Urinary bladder (tissue), 3 donors: ENCODE measurements at regions not wholly inside any gene's neighbourhood (a gene's known extent, or its start where the extent isn't known, plus 50 kb on each side); places are given as distances from the start of the nearest gene placed in this dataset.

Experiments
- DNase-seq: peaks from one replicate; pipeline ENCODE4 v3.0.0-alpha.2; 2015; ENCODE audit errors: extremely low spot score
- H3K27ac ChIP-seq: one replicate; pipeline ENCODE4 v1.5.1; 2013; ENCODE audit warnings: low read depth, mild to moderate bottlenecking, moderate library complexity
- H3K36me3 ChIP-seq: one replicate; pipeline ENCODE4 v1.6.1; 2013; ENCODE audit warnings: mild to moderate bottlenecking, moderate library complexity; ENCODE audit not compliant: insufficient read depth
- H3K4me1 ChIP-seq: one replicate; pipeline ENCODE4 v1.6.1; 2013; ENCODE audit warnings: mild to moderate bottlenecking, moderate library complexity; ENCODE audit not compliant: insufficient read depth
- H3K4me3 ChIP-seq: one replicate; pipeline ENCODE4 v1.5.1; 2013; ENCODE audit warnings: low read depth, low read length
- WGBS: extraction: QIAGEN DNeasy Blood & Tissue Kit; methylation state at CpG from one replicate; pipeline ENCODE4 v1.1.7; 2013; 5-methylcytosine and 5-hydroxymethylcytosine counted together
- donor health status: healthy with polysubstance abuse.
- donor health status: healthy.

DNA sequence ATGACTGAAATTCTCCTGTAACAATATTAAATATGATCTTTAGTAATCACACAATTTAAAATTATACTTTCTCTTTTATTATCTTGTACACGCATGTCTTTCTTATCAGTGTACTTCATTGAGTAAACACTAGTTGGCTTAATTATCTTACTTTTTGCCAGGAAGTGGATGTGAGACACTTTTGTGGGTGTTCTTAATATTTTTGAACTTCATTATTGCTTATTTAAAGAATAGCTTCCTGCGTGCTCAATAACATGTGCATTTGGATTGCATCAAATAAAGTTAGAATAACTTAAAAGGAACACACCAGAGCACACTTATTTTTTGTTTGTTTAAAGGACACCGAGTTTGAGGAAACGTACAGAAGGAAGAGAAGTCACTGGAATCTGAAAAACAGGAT lies 128.5 kb upstream of the VEGFC start:
- Histone ChIP-seq H3K4me1 (no peaks in the 10 kb centered on the region), H3K36me3 (no peaks in the 10 kb centered on the region), H3K27ac (no peak overlapping the region), H3K4me3 (no peak overlapping the region)
- DNase-seq: no peak
- WGBS: 43% methylated on average over 4 of the region's 4 CpGs

DNA sequence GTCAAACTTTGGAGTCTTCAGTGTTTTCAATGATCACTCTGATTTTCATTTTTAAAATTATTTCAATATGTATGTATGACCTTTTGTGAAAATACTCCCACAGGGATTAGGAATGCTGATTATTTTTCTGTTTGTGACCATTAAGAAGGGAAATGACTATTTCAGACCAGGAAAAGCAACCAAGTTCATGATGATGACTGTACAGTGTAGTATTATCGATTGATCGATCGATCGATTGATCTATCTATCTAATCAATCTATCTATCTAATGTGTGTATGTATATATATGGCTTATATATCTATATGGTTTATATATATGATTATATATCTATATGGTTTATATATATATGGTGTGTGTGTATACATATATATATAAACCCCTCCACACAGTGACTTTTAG lies 131.5 kb upstream of the VEGFC start:
- no peak for DNase-seq
- Histone ChIP-seq H3K4me1 (no peaks in the 10 kb centered on the region), H3K27ac (no peak overlapping the region), H3K4me3 (no peak overlapping the region), H3K36me3 (no peaks in the 10 kb centered on the region)
- 98% methylated on average over 4 of the region's 4 CpGs for WGBS

DNA sequence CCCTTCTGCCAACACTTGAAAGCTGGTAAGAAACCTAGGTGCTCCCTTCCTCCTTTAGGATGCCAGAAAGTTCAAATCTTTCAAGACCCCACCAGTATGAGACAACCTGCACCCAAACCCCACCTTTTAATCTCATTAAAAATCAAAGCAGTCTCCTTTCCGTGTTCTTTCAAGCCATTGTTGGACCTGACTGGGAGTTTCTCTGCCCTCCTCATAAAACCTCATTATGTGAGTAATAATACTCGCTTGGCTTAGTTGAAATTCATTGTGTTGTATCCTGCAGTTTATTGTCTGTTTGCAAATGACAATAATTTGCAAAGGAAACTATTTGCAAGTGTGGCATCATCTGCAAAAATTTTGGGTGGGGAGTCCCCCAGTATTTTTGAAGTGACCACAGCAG lies 133.2 kb upstream of the VEGFC start:
- no peak for DNase-seq
- Histone ChIP-seq H3K4me3 (no peak overlapping the region), H3K4me1 (no peaks in the 10 kb centered on the region), H3K36me3 (no peaks in the 10 kb centered on the region), H3K27ac (no peak overlapping the region)
- WGBS: 81% methylated on average over 2 of the region's 2 CpGs

DNA sequence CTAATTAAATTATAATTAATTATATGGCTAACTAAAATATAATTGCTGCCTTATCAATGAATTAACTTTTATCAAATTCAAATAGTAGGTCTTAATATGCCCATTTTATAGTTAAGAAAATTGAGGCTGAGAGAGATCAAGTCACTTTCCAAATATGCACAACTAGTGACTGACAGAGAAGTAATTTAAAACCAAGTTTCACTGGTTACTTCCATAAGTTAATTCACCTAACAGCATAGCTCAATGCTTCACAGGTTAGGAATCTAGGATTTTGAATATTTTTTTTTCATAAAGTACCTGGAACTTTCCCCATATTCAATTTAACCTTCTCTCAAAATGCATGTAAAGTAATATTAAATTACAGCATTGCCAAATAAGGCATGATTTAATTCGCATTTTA lies 134.4 kb upstream of the VEGFC start:
- no peak for DNase-seq
- H3K27ac ChIP-seq: no peak overlapping the region
- whole genome bisulfite sequencing: 80% methylated on average over 1 of the region's 1 CpG
- no peaks in the 10 kb centered on the region for H3K36me3 ChIP-seq
- no peaks in the 10 kb centered on the region for H3K4me1 ChIP-seq
- H3K4me3 ChIP-seq: no peak overlapping the region

DNA sequence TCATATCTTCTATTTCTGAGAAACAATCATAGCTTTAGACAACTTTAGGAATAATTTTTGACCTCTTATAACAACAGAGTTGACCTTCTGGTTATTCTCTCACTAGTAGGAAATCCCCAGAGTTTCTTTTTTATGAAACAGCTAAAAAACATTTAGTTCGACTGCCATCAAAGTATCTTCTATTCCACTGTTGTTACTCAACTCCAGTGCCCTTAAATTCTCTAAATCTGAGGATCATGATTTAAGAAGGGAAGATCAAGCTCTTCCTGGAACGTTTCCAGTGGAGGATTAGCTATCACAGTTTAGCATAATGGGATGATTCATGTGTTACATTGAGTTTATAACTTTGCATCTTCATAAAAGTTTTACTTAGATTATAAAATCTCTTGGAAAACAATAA lies 134.9 kb upstream of the VEGFC start:
- H3K27ac ChIP-seq: no peak overlapping the region
- no peaks in the 10 kb centered on the region for H3K36me3 ChIP-seq
- no peak for DNase-seq
- no peak overlapping the region for H3K4me3 ChIP-seq
- WGBS: 16% methylated on average over 2 of the region's 2 CpGs
- no peaks in the 10 kb centered on the region for H3K4me1 ChIP-seq

DNA sequence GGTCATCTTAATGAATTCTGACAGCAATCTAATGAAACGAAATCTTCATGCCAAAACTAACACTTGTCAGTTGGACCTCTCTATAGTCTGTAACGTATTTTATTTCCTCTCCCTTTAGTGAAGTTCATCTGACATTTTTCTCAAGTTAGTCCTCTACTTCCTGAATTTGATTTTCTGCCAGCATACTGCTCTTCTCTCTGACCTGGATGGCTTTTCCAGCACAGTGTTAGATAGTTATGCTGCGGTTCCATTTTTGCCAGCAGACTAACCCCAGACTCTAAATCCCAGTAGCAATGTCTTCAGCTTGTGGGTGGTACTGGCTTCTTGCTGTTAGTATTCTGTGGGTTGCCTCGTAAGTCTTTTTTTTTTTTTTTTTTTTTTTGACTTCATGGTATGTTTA lies 146.7 kb upstream of the VEGFC start:
- H3K36me3 ChIP-seq: no peaks in the 10 kb centered on the region
- H3K27ac ChIP-seq: no peak overlapping the region
- no peak for DNase-seq
- H3K4me3 ChIP-seq: no peak overlapping the region
- H3K4me1 ChIP-seq: no peaks in the 10 kb centered on the region
- 38% methylated on average over 4 of the region's 4 CpGs for WGBS

DNA sequence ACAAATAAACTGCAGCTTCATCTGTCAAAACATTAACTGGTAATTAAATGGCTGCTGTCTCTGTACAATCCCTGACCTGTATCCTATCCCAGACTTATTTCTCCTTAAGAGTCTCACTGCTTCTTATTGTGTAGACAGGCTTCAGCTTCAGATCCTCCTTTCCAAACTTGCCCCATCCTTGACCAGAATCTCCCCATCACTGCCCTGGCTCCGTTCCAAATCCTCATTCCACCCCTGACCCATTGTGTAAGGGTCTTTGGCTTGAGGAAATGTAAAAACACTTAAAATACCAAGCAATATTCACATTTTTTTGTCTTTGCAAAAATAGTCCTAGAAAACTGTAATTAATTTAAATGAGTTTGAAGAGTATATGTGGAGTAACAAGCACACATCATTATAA lies 152.6 kb upstream of the VEGFC start:
- no peak for DNase-seq
- WGBS: 0% methylated on average over 1 of the region's 1 CpG
- Histone ChIP-seq H3K4me3 (no peak overlapping the region), H3K36me3 (no peaks in the 10 kb centered on the region), H3K27ac (no peak overlapping the region), H3K4me1 (no peaks in the 10 kb centered on the region)

DNA sequence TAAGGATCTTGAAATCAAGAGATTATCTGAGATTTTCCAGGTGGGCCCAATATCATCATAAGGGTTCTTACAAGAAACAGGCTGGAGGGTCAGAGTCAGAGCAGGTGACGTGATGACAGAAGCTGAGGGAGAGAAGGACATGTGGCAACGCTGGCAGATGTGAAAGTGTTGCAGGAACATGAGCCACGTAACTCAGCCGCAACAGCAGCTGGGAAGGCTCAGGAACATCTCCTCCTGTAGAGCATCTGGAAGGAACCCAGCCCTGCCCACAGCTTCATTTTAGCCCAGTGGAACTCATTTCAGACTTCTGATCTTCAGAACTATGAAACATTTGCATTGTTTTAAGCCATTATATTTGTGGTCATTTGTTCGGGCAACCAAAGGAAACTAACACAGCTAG lies 156.3 kb upstream of the VEGFC start:
- Histone ChIP-seq H3K4me1 (no peaks in the 10 kb centered on the region), H3K4me3 (no peak overlapping the region), H3K36me3 (no peaks in the 10 kb centered on the region), H3K27ac (no peak overlapping the region)
- DNase-seq: no peak
- WGBS: 38% methylated on average over 5 of the region's 5 CpGs

DNA sequence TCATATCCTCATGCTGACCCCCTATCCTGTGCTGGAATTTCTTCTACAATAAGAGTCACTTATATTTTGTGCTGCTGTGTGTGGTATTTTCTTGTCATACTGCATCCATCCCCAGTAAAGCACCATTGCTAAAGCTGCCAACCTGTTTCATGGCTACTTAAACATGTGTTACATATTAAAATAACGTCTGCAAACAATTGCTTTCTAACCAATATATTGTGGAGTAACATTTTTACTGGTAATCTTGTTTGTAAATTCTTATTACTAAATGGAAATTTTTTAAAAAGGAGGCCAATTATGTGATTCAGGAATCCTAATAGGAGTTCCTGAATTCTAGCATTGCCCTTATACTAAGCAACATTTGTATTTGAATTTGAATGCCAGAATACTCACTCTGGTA lies 160.3 kb upstream of the VEGFC start:
- H3K27ac ChIP-seq: no peak overlapping the region
- no peak overlapping the region for H3K4me3 ChIP-seq
- no peaks in the 10 kb centered on the region for H3K4me1 ChIP-seq
- H3K36me3 ChIP-seq: no peaks in the 10 kb centered on the region
- DNase-seq: no peak
- WGBS: 65% methylated on average over 1 of the region's 1 CpG

DNA sequence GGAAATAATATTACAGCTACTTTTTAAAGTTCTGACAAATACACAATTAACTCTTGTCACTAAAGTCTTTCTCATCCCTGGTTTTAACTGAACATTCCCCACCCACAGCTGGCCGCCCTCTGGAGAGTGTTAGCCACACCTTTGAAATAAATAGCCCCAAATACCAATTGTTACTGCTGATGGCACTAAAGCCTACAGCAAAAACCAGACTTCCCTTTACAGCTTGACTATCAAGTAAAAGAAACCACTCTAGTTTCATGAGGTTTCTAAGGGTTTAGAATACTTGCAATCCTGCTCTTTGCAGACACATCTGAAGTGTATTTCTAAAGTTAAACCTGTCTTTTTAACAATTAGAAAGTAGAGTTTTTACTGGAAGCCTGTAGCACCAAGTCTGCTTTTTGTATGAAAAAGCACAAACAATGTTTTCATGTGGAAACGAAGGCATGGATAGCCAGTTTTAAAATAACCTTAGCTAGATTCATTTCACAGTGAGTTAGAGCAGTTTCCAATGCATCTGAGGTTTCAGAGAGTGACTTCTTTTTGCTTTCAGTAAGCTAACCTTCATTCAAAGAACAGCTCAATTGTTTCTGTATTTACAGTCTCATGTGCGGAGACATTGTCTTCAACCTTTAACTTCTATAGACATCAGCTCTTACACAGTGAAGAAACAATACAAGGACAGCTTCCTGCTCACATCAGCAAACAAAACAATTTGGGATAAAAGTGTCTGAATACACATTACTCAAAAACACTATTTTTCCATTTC lies 164.8 kb upstream of the VEGFC start:
- H3K36me3 ChIP-seq: no peaks in the 10 kb centered on the region
- WGBS: 60% methylated on average over 3 of the region's 3 CpGs
- H3K27ac ChIP-seq: no peak overlapping the region
- no peak for DNase-seq
- no peaks in the 10 kb centered on the region for H3K4me1 ChIP-seq
- H3K4me3 ChIP-seq: no peak overlapping the region

DNA sequence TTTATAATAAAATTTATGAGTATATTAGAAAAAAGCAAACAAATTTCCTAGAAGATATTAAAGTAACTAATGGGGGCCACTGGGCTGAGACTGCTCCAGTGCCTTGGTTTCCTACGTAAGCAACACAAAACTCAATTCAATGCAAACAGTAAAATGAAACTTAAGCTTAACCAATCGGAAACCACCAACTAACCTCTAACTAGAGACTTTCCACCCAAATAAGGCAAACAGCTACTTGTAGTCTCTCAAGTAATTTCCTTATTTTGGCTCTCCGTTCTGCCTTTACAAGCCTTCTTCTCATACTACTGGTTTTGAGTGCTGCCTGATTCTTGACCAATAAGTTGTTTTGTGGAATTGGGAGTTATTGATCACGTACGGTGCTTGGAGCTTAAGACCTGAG lies 167.3 kb upstream of the VEGFC start:
- no peak overlapping the region for H3K4me3 ChIP-seq
- H3K4me1 ChIP-seq: no peaks in the 10 kb centered on the region
- H3K36me3 ChIP-seq: no peaks in the 10 kb centered on the region
- WGBS: 88% methylated on average over 5 of the region's 5 CpGs
- H3K27ac ChIP-seq: no peak overlapping the region
- no peak for DNase-seq

DNA sequence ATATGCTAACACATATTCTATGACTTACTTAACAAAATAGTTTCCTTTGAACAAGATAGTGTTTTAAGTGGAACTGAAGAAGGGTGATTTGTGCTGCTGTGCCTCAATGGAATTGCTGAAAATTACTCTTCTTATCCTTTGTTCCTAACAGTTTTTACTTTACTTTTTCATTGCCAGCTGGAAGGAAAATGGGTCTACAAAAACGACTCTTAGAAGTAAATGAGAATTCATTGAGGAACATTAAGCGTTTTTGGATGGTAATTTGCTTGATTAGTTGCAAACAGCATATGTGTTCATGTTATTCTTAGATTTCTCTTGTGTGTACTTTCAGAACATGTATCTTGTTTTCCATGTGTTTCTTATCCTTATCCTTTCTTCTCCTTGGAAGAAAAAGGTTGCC lies 170.4 kb upstream of the VEGFC start:
- H3K36me3 ChIP-seq: no peaks in the 10 kb centered on the region
- no peak for DNase-seq
- H3K4me3 ChIP-seq: no peak overlapping the region
- H3K27ac ChIP-seq: no peak overlapping the region
- 62% methylated on average over 2 of the region's 2 CpGs for WGBS
- no peaks in the 10 kb centered on the region for H3K4me1 ChIP-seq

DNA sequence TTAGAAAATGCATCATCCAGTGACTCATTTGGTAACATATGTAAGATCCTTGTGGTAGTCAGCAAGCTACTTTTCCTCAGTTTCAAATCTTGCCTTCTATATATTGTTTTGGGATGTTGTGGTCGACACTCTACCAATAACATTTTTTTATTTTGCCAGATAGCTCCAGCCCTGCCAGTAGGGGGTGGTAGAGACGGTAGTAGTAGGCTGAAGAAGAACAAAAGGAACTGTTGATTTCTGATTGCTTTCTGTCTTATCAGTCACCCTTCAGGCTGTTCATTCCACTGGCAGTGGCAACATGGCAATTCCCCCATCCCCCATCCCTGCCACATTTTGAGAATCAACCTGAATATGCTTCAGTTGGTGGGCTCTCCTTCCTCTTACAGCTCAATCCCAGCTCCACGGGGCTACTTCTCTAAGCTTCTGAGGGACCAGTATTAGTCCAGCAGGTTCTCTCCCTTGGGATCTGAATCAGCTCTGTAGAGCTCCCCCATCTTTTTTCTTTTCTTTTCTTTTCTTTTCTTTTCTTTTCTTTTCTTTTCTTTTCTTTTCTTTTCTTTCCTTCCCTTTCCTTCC lies 171.5 kb upstream of the VEGFC start:
- no peak overlapping the region for H3K4me3 ChIP-seq
- no peaks in the 10 kb centered on the region for H3K36me3 ChIP-seq
- H3K4me1 ChIP-seq: no peaks in the 10 kb centered on the region
- 86% methylated on average over 3 of the region's 3 CpGs for WGBS
- DNase-seq: no peak
- H3K27ac ChIP-seq: no peak overlapping the region

DNA sequence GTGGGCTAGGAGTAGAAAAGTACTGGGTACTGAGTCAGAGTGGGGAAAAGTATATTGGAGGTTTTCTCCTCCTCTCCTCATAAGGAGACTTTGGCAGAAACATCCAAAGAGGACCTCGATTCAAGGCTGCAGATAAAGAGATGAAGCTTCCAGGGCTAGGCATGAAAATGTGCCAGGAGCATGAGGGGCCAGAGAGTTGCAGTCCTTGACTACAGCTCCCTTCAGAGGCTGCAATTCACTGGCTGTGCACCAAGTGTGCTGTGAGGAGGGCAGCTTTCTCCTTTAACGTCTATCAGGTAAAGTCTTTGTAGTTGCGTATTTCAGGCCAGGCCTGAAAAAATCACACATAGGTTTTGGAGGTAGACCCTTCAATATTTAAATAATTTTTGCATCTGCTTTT lies 174.9 kb upstream of the VEGFC start:
- no peak overlapping the region for H3K4me3 ChIP-seq
- DNase-seq: no peak
- no peaks in the 10 kb centered on the region for H3K4me1 ChIP-seq
- H3K36me3 ChIP-seq: no peaks in the 10 kb centered on the region
- 67% methylated on average over 3 of the region's 3 CpGs for WGBS
- H3K27ac ChIP-seq: no peak overlapping the region

DNA sequence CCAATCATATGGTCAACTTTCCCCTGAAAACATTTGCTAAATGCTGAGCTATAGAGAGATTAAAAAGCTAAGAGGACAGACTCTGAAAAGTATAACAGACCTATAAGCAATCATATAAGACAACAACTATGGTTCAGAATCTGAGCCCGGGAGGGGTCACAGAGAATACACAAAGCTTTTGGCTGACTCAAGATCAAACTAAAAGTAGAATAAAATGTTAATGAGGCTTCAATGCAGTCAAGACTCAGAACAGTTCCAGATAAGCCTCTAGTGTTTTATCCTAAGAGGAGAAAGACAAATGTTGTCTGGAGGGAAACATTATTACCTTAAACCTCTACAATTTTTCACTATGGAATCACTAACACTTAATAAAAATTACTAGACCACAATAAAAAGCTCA lies 175.4 kb upstream of the VEGFC start:
- DNase-seq: no peak
- WGBS: 44% methylated on average over 1 of the region's 1 CpG

More for the DNA sequence above, 175.4 kb upstream of the VEGFC start:
- no peak overlapping the region for H3K27ac ChIP-seq
- no peaks in the 10 kb centered on the region for H3K36me3 ChIP-seq
- no peaks in the 10 kb centered on the region for H3K4me1 ChIP-seq
- H3K4me3 ChIP-seq: no peak overlapping the region
